DND-41 (cell line): ENCODE measurements at regions not wholly inside any gene's neighbourhood (a gene's known extent, or its start where the extent isn't known, plus 50 kb on each side); places are given as distances from the start of the nearest gene placed in this dataset.

ENCODE experiments used
- CTCF ChIP-seq: IDR thresholded peaks from 2 replicates; pipeline ENCODE4 v1.5.1; 2012; ENCODE audit warnings: borderline replicate concordance, low read length, moderate library complexity, mild to moderate bottlenecking; ENCODE audit not compliant: poor library complexity, severe bottlenecking; ENCODE audit errors: extremely low read depth
- EZH2 ChIP-seq: IDR thresholded peaks from 3 replicates; pipeline ENCODE4 v1.6.1; 2012; ENCODE audit warnings: borderline replicate concordance, low read depth, mild to moderate bottlenecking, moderate library complexity, low read length, inconsistent platforms; ENCODE audit not compliant: severe bottlenecking

- no peak for TF ChIP-seq CTCF
- TF ChIP-seq EZH2: no peak
These were observed 99.7 kb upstream of the PPM1H start for GRCh38 chr12:63034601-63035000.
